ENCODE measurements at regions not wholly inside any gene's neighbourhood (a gene's known extent, or its start where the extent isn't known, plus 50 kb on each side); places are given as distances from the start of the nearest gene placed in this dataset.

DNA sequence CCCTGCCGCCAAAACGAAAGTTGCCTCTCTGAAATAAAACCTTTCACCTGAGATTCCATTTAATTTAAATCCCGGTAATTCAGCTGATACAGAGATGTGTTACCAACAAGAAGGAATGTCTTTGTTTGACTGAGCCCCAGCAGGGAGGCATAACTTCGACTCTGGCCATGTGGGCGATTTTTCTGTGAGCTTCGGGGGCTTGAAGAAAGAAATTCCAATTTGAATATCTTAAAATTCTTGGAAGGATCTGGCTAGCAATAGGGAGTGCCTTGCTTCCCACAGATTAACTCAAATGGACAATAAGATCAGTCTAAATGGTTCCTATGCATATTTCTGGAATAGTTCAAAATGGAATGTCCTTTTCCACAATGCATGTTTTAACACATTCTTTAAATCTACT, 252.5 kb upstream of the TMPO start:
- no peaks in the 10 kb centered on the region for H4K20me1 ChIP-seq (ENCODE audit: control insufficient read depth, insufficient read depth, low read length, poor library complexity, severe bottlenecking)
- no peaks in the 10 kb centered on the region for H3K4me1 ChIP-seq (ENCODE audit: control insufficient read depth in 2 of 2, insufficient read depth in 2 of 2, low read length in 2 of 2)
- H3K27ac ChIP-seq (ENCODE audit: low read length in 2 of 2) = no peak overlapping the region
- H3K9me3 ChIP-seq (ENCODE audit: control extremely low read depth in 1 of 3, control insufficient read depth in 2 of 3, insufficient read depth in 1 of 3, low read length in 2 of 3) = no peaks in the 10 kb centered on the region
- H3K27me3 ChIP-seq (replicated peaks in 1 of 4; ENCODE audit: control extremely low read depth in 1 of 4, control insufficient read depth in 3 of 4, insufficient read depth in 4 of 4, low read length in 3 of 4) = no peaks in the 10 kb centered on the region
- Mint-ChIP-seq H3K9me3 (ENCODE audit: insufficient read depth) (peaks cover under 1% of the 10 kb centered on the region), H3K27me3 (peaks cover 11% of the 10 kb centered on the region), H3K4me3 (no peak overlapping the region), H3K27ac (no peak overlapping the region), H3K4me1 (no peaks in the 10 kb centered on the region)
- CTCF ChIA-PET = no interaction called here
- WGBS (ENCODE audit: insufficient coverage) = 52% methylated on average over 2 of the region's 6 CpGs
- DNase-seq = no peak
- no peak overlapping the region for H3K9ac ChIP-seq (ENCODE audit: low read length)
- intact Hi-C loops (cut with micrococcal nuclease) = no loop called here
- H2AFZ ChIP-seq (ENCODE audit: insufficient read depth, low read depth, low read length, poor library complexity, severe bottlenecking) = no peak overlapping the region
- no peak for ATAC-seq (ENCODE audit: low read depth)
- H3K36me3 ChIP-seq (replicated peaks in 1 of 2; ENCODE audit: control extremely low read depth in 1 of 2, control insufficient read depth in 1 of 2, extremely low read depth in 1 of 2, insufficient read depth in 2 of 2, low read length in 1 of 2) = no peaks in the 10 kb centered on the region
- no peak overlapping the region for H3K4me3 ChIP-seq (ENCODE audit: control extremely low read depth in 1 of 5, extremely low read depth in 1 of 5, insufficient read depth in 1 of 5, low read depth in 2 of 5, low read length in 4 of 5)
- no peaks in the 10 kb centered on the region for H3K79me2 ChIP-seq (ENCODE audit: control insufficient read depth, insufficient read depth, low read length)
- H3K4me2 ChIP-seq (replicated peaks; ENCODE audit: low read depth, low read length, poor library complexity, severe bottlenecking) = no peak overlapping the region
- POLR2A ChIA-PET = no interaction called here
- no peak for TF ChIP-seq EZH2 (IDR thresholded peaks at IDR 0.05; ENCODE audit: borderline replicate concordance, insufficient read depth, low read depth, low read length, poor library complexity, severe bottlenecking)
- TF ChIP-seq, protein P1, sequence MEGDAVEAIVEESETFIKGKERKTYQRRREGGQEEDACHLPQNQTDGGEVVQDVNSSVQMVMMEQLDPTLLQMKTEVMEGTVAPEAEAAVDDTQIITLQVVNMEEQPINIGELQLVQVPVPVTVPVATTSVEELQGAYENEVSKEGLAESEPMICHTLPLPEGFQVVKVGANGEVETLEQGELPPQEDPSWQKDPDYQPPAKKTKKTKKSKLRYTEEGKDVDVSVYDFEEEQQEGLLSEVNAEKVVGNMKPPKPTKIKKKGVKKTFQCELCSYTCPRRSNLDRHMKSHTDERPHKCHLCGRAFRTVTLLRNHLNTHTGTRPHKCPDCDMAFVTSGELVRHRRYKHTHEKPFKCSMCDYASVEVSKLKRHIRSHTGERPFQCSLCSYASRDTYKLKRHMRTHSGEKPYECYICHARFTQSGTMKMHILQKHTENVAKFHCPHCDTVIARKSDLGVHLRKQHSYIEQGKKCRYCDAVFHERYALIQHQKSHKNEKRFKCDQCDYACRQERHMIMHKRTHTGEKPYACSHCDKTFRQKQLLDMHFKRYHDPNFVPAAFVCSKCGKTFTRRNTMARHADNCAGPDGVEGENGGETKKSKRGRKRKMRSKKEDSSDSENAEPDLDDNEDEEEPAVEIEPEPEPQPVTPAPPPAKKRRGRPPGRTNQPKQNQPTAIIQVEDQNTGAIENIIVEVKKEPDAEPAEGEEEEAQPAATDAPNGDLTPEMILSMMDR (IDR thresholded peaks at IDR 0.05) = no peak

DNA sequence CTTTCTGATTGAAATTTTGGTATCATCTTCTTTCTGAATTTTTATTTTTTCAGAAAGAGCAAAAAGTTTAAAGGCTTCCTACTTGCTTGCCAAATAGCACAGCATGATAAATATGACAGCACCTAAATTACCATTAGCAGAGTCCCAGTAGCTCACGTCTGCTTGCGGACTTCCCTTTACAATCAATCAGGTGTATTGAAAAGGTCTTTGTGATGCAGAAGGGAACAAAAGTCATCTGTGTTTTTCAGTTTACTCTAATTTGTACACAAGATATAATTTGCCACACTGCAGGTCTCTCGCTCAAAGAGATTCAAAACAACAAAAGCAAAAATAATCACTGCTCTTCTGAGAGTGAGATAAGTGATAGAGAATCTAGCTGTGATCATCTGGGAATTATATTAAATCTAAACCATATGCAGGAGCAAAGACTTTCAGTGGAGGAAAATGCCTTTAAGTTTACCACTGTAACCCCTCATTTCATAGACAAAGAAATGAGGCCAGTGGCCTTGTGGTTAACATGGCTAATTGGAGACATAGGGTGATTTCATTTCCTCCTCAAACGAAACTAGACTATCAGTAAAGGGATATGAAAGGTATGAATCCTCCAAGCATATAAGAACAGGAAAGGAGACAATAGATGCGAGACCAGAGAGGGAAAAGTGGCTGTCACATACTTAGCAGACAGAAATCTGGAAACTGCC, 240.8 kb upstream of the TMPO start:
- Histone ChIP-seq H3K9ac (ENCODE audit: low read length) (no peak overlapping the region), H3K4me3 (ENCODE audit: control extremely low read depth in 1 of 5, extremely low read depth in 1 of 5, insufficient read depth in 1 of 5, low read depth in 2 of 5, low read length in 4 of 5) (no peak overlapping the region), H3K36me3 (replicated peaks in 1 of 2; ENCODE audit: control extremely low read depth in 1 of 2, control insufficient read depth in 1 of 2, extremely low read depth in 1 of 2, insufficient read depth in 2 of 2, low read length in 1 of 2) (no peaks in the 10 kb centered on the region), H4K20me1 (ENCODE audit: control insufficient read depth, insufficient read depth, low read length, poor library complexity, severe bottlenecking) (no peaks in the 10 kb centered on the region), H3K4me1 (ENCODE audit: control insufficient read depth in 2 of 2, insufficient read depth in 2 of 2, low read length in 2 of 2) (no peaks in the 10 kb centered on the region), H3K27ac (ENCODE audit: low read length in 2 of 2) (no peak overlapping the region), H3K9me3 (ENCODE audit: control extremely low read depth in 1 of 3, control insufficient read depth in 2 of 3, insufficient read depth in 1 of 3, low read length in 2 of 3) (peaks cover 0 to 1% (median 0%) of the 10 kb centered on the region in 3 donors), H3K27me3 (replicated peaks in 1 of 4; ENCODE audit: control extremely low read depth in 1 of 4, control insufficient read depth in 3 of 4, insufficient read depth in 4 of 4, low read length in 3 of 4) (no peaks in the 10 kb centered on the region), H3K4me2 (replicated peaks; ENCODE audit: low read depth, low read length, poor library complexity, severe bottlenecking) (no peak overlapping the region), H2AFZ (ENCODE audit: insufficient read depth, low read depth, low read length, poor library complexity, severe bottlenecking) (no peak overlapping the region), H3K79me2 (ENCODE audit: control insufficient read depth, insufficient read depth, low read length) (no peaks in the 10 kb centered on the region)
- WGBS (ENCODE audit: insufficient coverage) = 20% methylated on average over 1 of the region's 5 CpGs
- DNase-seq = no peak
- no peak overlapping the region for H3K27ac Mint-ChIP-seq
- peaks cover 6% of the 10 kb centered on the region for H3K27me3 Mint-ChIP-seq
- H3K9me3 Mint-ChIP-seq (ENCODE audit: insufficient read depth) = no peaks in the 10 kb centered on the region
- H3K4me1 Mint-ChIP-seq = no peaks in the 10 kb centered on the region
- ATAC-seq (ENCODE audit: low read depth) = no peak
- TF ChIP-seq, protein P1 (IDR thresholded peaks at IDR 0.05) = no peak
- no peak for TF ChIP-seq EZH2 (IDR thresholded peaks at IDR 0.05; ENCODE audit: borderline replicate concordance, insufficient read depth, low read depth, low read length, poor library complexity, severe bottlenecking)
- intact Hi-C loops (cut with micrococcal nuclease) = no loop called here
- CTCF ChIA-PET = no interaction called here
- H3K4me3 Mint-ChIP-seq = no peak overlapping the region
- POLR2A ChIA-PET = no interaction called here
